Naive B cell (primary cell): ENCODE measurements at regions not wholly inside any gene's neighbourhood (a gene's known extent, or its start where the extent isn't known, plus 50 kb on each side); places are given as distances from the start of the nearest gene placed in this dataset.
A peak's percentile ranks its signal among the peaks of the same experiment; 100 is the strongest.

Experiments used
- ATAC-seq, 2 donors: fragments of 150-1000 bp; cut with Tn5 transposase; 2 replicates each; pipeline ENCODE4 v1.10.0; 2021; ENCODE audit warnings: low read depth in 2 of 2, mild to moderate bottlenecking in 2 of 2, moderate library complexity in 2 of 2
- DNase-seq: peaks from one replicate; pipeline ENCODE4 v3.0.0; 2022
- H3K27ac Mint-ChIP-seq, 6 donors: one replicate each; pipeline ENCODE4 v1.8.0; 2020 to 2022; ENCODE audit warnings: mild to moderate bottlenecking in 6 of 6, mixed read lengths in 6 of 6, moderate library complexity in 5 of 6, inconsistent platforms in 2 of 6
- H3K27me3 Mint-ChIP-seq, 3 donors: one replicate each; pipeline ENCODE4 v1.8.0; 2021 to 2022; ENCODE audit warnings: mixed read lengths in 3 of 3, mild to moderate bottlenecking in 1 of 3
- H3K36me3 Mint-ChIP-seq, 2 donors: one replicate each; pipeline ENCODE4 v1.8.0; 2020 to 2022; ENCODE audit warnings: mixed read lengths in 2 of 2, inconsistent platforms in 1 of 2, mild to moderate bottlenecking in 1 of 2
- H3K4me1 Mint-ChIP-seq, 3 donors: one replicate each; pipeline ENCODE4 v1.8.0; 2020 to 2022; ENCODE audit warnings: mixed read lengths in 3 of 3, inconsistent platforms in 1 of 3, mild to moderate bottlenecking in 1 of 3, moderate library complexity in 1 of 3
- H3K4me3 Mint-ChIP-seq, 8 donors: one replicate each; pipeline ENCODE4 v1.8.0; 2020 to 2022; ENCODE audit warnings: mild to moderate bottlenecking in 8 of 8, mixed read lengths in 8 of 8, moderate library complexity in 8 of 8, inconsistent platforms in 2 of 8
- H3K9me3 Mint-ChIP-seq, 7 donors: one replicate each; pipeline ENCODE4 v1.8.0; 2020 to 2022; ENCODE audit warnings: mixed read lengths in 7 of 7, mild to moderate bottlenecking in 5 of 7, inconsistent platforms in 2 of 7, moderate library complexity in 1 of 7

DNA sequence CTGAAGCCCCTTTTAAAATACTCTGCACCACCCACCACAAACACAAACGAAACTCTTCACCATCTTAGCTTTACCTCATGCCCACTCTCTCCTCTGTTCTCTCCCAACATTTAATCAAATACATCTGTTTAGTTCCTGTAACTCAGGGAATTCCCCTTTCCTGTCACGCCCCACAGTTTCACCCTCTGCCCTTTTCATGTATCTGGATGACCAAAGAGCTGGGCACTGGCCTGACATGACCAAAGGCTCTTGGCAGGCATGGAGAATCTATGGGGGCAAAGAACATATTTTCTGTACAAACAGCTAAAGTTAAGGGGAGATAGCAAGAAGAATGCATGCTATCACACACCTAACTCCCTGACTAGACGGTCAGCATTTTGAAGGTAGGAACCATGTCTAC is 270.0 kb downstream of the TBL1XR1 start:
- peaks cover 0 to 8% (median 0%) of the 10 kb centered on the region in 7 donors for H3K9me3 Mint-ChIP-seq
- DNase-seq (no peak), ATAC-seq (no peak)
- peaks cover 0 to 4% (median 3%) of the 10 kb centered on the region in 3 donors for H3K27me3 Mint-ChIP-seq
- H3K4me3 Mint-ChIP-seq = no peak overlapping the region
- H3K4me1 Mint-ChIP-seq = no peaks in the 10 kb centered on the region
- no peak overlapping the region for H3K27ac Mint-ChIP-seq
- no peaks in the 10 kb centered on the region for H3K36me3 Mint-ChIP-seq

- ATAC-seq = no peak
- peaks cover 0 to 9% (median 3%) of the 10 kb centered on the region in 3 donors for H3K27me3 Mint-ChIP-seq
These were observed 270.6 kb downstream of the TBL1XR1 start for GRCh38 chr3:176926688-176927087.

GRCh38 chr3:176926034-176926433 is 271.2 kb downstream of the TBL1XR1 start:
- DNase-seq (no peak), ATAC-seq (no peak)
- no peak overlapping the region for H3K4me3 Mint-ChIP-seq
- H3K9me3 Mint-ChIP-seq = peaks cover 0 to 15% (median 0%) of the 10 kb centered on the region in 7 donors
- no peak overlapping the region for H3K27ac Mint-ChIP-seq
- peaks cover 0 to 9% (median 3%) of the 10 kb centered on the region in 3 donors for H3K27me3 Mint-ChIP-seq
- H3K4me1 Mint-ChIP-seq = no peaks in the 10 kb centered on the region
- H3K36me3 Mint-ChIP-seq = no peaks in the 10 kb centered on the region

More at GRCh38 chr3:176926688-176927087, 270.6 kb downstream of the TBL1XR1 start:
- Mint-ChIP-seq H3K27ac (no peak overlapping the region), H3K4me3 (no peak overlapping the region), H3K4me1 (no peaks in the 10 kb centered on the region), H3K9me3 (peaks cover 0 to 14% (median 0%) of the 10 kb centered on the region in 7 donors), H3K36me3 (no peaks in the 10 kb centered on the region)
- DNase-seq = no peak

- peaks cover 0 to 9% (median 0%) of the 10 kb centered on the region in 3 donors for H3K27me3 Mint-ChIP-seq
- DNase-seq (no peak), ATAC-seq (no peak)
- no peaks in the 10 kb centered on the region for H3K4me1 Mint-ChIP-seq
- no peaks in the 10 kb centered on the region for H3K36me3 Mint-ChIP-seq
- no peak overlapping the region for H3K4me3 Mint-ChIP-seq
- no peak overlapping the region for H3K27ac Mint-ChIP-seq
- peaks cover 0 to 15% (median 0%) of the 10 kb centered on the region in 7 donors for H3K9me3 Mint-ChIP-seq
These were observed 276.5 kb downstream of the TBL1XR1 start for GRCh38 chr3:176920766-176921160.

DNA sequence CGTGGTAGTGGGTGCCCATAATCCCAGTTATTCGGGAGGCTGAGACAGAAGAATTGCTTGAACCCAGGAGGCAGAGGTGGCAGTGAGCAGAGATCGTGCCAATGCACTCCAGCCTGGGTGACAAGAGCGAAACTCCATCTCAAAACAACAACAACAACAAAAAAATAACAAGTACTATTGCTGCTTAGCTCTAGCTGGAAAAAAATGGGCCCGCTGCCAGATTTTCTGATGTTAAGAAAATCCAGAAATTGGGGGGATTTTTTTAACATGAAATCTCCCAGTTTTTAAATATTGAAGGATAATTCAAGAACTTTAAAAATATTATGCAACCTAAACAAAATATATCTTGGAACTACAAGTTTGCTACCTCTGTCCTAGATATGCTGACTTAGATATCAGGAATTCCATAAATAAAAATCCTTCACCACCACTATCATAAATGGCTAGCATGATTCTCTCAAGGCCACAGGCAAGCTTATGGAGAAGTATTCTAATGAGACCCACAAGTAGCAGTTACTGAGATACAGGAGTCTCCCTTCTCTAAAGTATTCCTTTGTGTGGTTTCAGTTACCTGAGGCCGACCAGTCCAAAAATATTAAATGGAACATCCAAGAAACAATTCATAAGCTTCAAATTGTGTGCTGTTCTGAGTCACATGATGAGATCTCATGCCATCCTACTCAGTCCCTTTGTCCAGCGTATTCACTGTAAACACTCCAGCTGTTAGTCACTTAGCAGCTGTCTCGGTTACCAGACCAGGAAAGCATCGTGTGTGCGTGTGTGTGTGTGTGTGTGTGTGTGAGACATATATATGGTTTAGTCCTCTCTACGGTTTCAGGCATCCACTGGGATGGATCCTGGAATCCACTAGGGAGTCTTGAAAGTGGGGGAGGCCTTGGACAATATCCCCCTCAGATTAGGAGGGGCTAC is 277.2 kb downstream of the TBL1XR1 start:
- ATAC-seq = no peak
- peaks cover 0 to 15% (median 0%) of the 10 kb centered on the region in 7 donors for H3K9me3 Mint-ChIP-seq

GRCh38 chr3:176916777-176917176 is 280.5 kb downstream of the TBL1XR1 start:
- peaks cover 0 to under 1% (median 0%) of the 10 kb centered on the region in 3 donors for H3K27me3 Mint-ChIP-seq
- H3K4me1 Mint-ChIP-seq = no peaks in the 10 kb centered on the region
- no peak overlapping the region for H3K4me3 Mint-ChIP-seq
- no peaks in the 10 kb centered on the region for H3K36me3 Mint-ChIP-seq
- ATAC-seq (no peak), DNase-seq (no peak)
- H3K27ac Mint-ChIP-seq = no peak overlapping the region
- H3K9me3 Mint-ChIP-seq = peaks cover 0 to 1% (median 0%) of the 10 kb centered on the region in 7 donors

More for the DNA sequence above, 277.2 kb downstream of the TBL1XR1 start:
- H3K27ac Mint-ChIP-seq = no peak overlapping the region
- H3K36me3 Mint-ChIP-seq = no peaks in the 10 kb centered on the region
- H3K27me3 Mint-ChIP-seq = peaks cover 0 to 9% (median 0%) of the 10 kb centered on the region in 3 donors
- no peaks in the 10 kb centered on the region for H3K4me1 Mint-ChIP-seq
- no peak for DNase-seq
- H3K4me3 Mint-ChIP-seq = no peak overlapping the region

GRCh38 chr3:176914764-176915163 is 282.5 kb downstream of the TBL1XR1 start:
- Mint-ChIP-seq H3K36me3 (no peaks in the 10 kb centered on the region), H3K27ac (no peak overlapping the region), H3K27me3 (no peaks in the 10 kb centered on the region), H3K4me3 (no peak overlapping the region), H3K9me3 (no peaks in the 10 kb centered on the region), H3K4me1 (no peaks in the 10 kb centered on the region)
- ATAC-seq (no peak), DNase-seq (no peak)

DNA sequence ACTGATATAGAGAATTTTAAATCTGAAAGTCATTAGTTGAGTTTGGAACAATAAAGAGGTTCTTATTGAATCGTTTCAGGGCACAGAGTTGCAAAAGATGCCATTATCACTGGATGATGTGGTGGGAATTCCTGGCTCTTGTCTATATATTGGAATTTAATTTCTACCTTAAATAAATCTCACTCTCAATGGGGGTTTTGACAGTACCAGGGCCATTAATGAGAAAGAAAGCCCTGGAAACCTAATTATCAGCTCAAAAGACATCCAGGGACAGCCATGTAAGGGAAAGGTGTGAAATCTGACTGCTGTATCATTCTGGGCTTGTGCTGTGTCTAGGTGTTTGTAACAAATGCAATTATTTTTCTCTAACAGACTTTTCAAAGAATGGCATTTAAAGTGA is 285.7 kb downstream of the TBL1XR1 start:
- no peaks in the 10 kb centered on the region for H3K4me1 Mint-ChIP-seq
- H3K36me3 Mint-ChIP-seq = no peaks in the 10 kb centered on the region
- no peaks in the 10 kb centered on the region for H3K27me3 Mint-ChIP-seq
- ATAC-seq (no peak), DNase-seq (no peak)
- no peak overlapping the region for H3K4me3 Mint-ChIP-seq
- H3K27ac Mint-ChIP-seq = no peak overlapping the region
- H3K9me3 Mint-ChIP-seq = no peaks in the 10 kb centered on the region

DNA sequence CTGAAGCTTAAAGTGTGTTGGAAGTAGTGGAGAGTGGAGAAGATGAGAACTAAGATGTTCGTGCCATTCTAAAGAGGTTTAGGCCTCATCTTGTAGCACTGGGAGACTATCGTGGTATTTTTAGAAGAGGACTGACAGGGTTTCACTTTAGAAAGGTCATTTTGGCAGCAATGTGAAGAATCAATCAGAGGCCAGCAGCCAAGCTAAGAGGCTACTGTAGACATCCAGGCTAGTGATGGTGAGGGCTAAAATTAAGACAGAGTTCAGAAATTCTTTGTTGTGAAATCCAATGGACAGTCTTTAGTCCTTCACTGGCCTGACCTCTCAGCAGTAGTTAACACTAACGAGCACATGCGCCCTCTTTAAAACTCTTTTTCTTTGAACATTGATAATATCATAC is 288.2 kb downstream of the TBL1XR1 start:
- no peaks in the 10 kb centered on the region for H3K9me3 Mint-ChIP-seq
- H3K27me3 Mint-ChIP-seq = no peaks in the 10 kb centered on the region
- no peaks in the 10 kb centered on the region for H3K36me3 Mint-ChIP-seq
- H3K27ac Mint-ChIP-seq = no peak overlapping the region
- ATAC-seq = no peak
- DNase-seq = no peak
- H3K4me3 Mint-ChIP-seq = no peak overlapping the region
- no peaks in the 10 kb centered on the region for H3K4me1 Mint-ChIP-seq

GRCh38 chr3:176906046-176906905 is 291.0 kb downstream of the TBL1XR1 start:
- Mint-ChIP-seq H3K4me3 (no peak overlapping the region), H3K36me3 (no peaks in the 10 kb centered on the region), H3K27ac (no peak overlapping the region), H3K4me1 (no peaks in the 10 kb centered on the region), H3K9me3 (no peaks in the 10 kb centered on the region), H3K27me3 (peaks cover 0 to 4% (median 0%) of the 10 kb centered on the region in 3 donors)
- no peak for DNase-seq
- no peak for ATAC-seq

GRCh38 chr3:176905331-176905730 is 292.0 kb downstream of the TBL1XR1 start:
- ATAC-seq (no peak), DNase-seq (no peak)
- Mint-ChIP-seq H3K27ac (no peak overlapping the region), H3K4me3 (no peak overlapping the region), H3K27me3 (peaks cover 0 to 4% (median 0%) of the 10 kb centered on the region in 3 donors), H3K36me3 (no peaks in the 10 kb centered on the region), H3K4me1 (no peaks in the 10 kb centered on the region), H3K9me3 (no peaks in the 10 kb centered on the region)

GRCh38 chr3:176904506-176904905 is 292.8 kb downstream of the TBL1XR1 start:
- no peaks in the 10 kb centered on the region for H3K4me1 Mint-ChIP-seq
- no peak overlapping the region for H3K4me3 Mint-ChIP-seq
- DNase-seq (no peak), ATAC-seq (no peak)
- peaks cover 0 to 2% (median 0%) of the 10 kb centered on the region in 7 donors for H3K9me3 Mint-ChIP-seq
- peaks cover 3 to 8% (median 4%) of the 10 kb centered on the region in 3 donors for H3K27me3 Mint-ChIP-seq
- H3K27ac Mint-ChIP-seq = no peak overlapping the region
- no peaks in the 10 kb centered on the region for H3K36me3 Mint-ChIP-seq

GRCh38 chr3:176896640-176897039 is 300.6 kb downstream of the TBL1XR1 start:
- Mint-ChIP-seq H3K4me3 (peak overlapping the region in 1 of 8 donors; percentile 38), H3K4me1 (no peaks in the 10 kb centered on the region), H3K9me3 (peaks cover 1 to 13% (median 5%) of the 10 kb centered on the region in 7 donors), H3K27me3 (peaks cover 17 to 25% (median 24%) of the 10 kb centered on the region in 3 donors), H3K36me3 (no peaks in the 10 kb centered on the region), H3K27ac (no peak overlapping the region)
- ATAC-seq (no peak), DNase-seq (no peak)
